Testis (tissue), 2 donors: ENCODE measurements at regions not wholly inside any gene's neighbourhood (a gene's known extent, or its start where the extent isn't known, plus 50 kb on each side); places are given as distances from the start of the nearest gene placed in this dataset.

ENCODE experiments used
- POLR2A ChIP-seq: fragments of 450-650 bp; IDR thresholded peaks from one replicate; pipeline ENCODE4 v1.6.1; 2017; ENCODE audit warnings: antibody characterized with exemption, mild to moderate bottlenecking, moderate library complexity
- TF ChIP-seq, protein P1 (sequence below), 3 experiments: fragments of 450-650 bp in 2 of 3; fragments of 200-600 bp in 1 of 3; sonication (generic) in 1 of 3; IDR thresholded peaks; one replicate each; pipeline ENCODE4 v1.5.1; 2016 to 2019; ENCODE audit warnings: antibody characterized with exemption in 3 of 3, mild to moderate bottlenecking in 2 of 3, moderate library complexity in 1 of 3

DNA sequence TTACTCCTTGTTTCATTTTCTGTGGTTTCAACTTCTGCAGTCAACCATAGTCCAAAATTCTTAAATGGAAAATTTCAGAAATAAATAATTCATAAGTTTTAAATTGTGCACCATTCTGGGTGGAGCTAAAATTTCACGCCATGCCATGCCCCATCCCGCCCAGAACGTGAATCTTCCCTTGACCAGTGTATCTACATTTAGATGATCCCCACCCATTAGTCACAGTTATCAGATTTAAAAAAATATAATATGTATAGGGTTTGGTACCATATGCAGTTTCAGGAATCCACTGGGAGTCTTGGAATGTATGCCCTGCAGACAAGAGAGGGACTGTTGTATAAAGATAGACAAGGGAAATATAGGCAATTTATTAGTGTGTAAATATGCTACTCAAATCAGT lies 759.7 kb upstream of the ZNF608 start:
- TF ChIP-seq, protein P1, sequence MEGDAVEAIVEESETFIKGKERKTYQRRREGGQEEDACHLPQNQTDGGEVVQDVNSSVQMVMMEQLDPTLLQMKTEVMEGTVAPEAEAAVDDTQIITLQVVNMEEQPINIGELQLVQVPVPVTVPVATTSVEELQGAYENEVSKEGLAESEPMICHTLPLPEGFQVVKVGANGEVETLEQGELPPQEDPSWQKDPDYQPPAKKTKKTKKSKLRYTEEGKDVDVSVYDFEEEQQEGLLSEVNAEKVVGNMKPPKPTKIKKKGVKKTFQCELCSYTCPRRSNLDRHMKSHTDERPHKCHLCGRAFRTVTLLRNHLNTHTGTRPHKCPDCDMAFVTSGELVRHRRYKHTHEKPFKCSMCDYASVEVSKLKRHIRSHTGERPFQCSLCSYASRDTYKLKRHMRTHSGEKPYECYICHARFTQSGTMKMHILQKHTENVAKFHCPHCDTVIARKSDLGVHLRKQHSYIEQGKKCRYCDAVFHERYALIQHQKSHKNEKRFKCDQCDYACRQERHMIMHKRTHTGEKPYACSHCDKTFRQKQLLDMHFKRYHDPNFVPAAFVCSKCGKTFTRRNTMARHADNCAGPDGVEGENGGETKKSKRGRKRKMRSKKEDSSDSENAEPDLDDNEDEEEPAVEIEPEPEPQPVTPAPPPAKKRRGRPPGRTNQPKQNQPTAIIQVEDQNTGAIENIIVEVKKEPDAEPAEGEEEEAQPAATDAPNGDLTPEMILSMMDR (IDR thresholded peaks at IDR 0.05) = no peak
- TF ChIP-seq POLR2A = no peak
